Loucy (cell line): ENCODE measurements at regions not wholly inside any gene's neighbourhood (a gene's known extent, or its start where the extent isn't known, plus 50 kb on each side); places are given as distances from the start of the nearest gene placed in this dataset.

Experiments used
- CTCF ChIP-seq: fragments of 200-600 bp; sonication (generic); conservative IDR thresholded peaks from 2 replicates; pipeline ENCODE4 v1.5.1; 2014; ENCODE audit warnings: mild to moderate bottlenecking, antibody characterized with exemption, low read length
- EZH2phosphoT487 ChIP-seq: fragments of 200-600 bp; IDR thresholded peaks from 2 replicates; pipeline ENCODE4 v1.6.1; 2018; ENCODE audit warnings: antibody characterized with exemption, mild to moderate bottlenecking, moderate library complexity, borderline replicate concordance

GRCh38 chr2:145106293-145106692, 586.4 kb upstream of the ZEB2 start:
- TF ChIP-seq CTCF (no peak), EZH2phosphoT487 (no peak)
